ENCODE measurements at regions not wholly inside any gene's neighbourhood (a gene's known extent, or its start where the extent isn't known, plus 50 kb on each side); places are given as distances from the start of the nearest gene placed in this dataset.
A peak's percentile ranks its signal among the peaks of the same experiment; 100 is the strongest.

GRCh38 chr6:139637766-139638165, 263.3 kb upstream of the CITED2 start:
- H3K9me3 Mint-ChIP-seq (ENCODE audit: unreplicated experiment) = no peaks in the 10 kb centered on the region
- H3K27ac Mint-ChIP-seq (ENCODE audit: low read depth, unreplicated experiment) = no peak overlapping the region
- no TSS peak for BruUV-seq (replicated peaks)
- intact Hi-C loops (cut with micrococcal nuclease) = no loop called here
- H3K36me3 Mint-ChIP-seq (ENCODE audit: insufficient read depth, unreplicated experiment) = no peaks in the 10 kb centered on the region
- H3K27me3 Mint-ChIP-seq (ENCODE audit: insufficient read depth, unreplicated experiment) = no peaks in the 10 kb centered on the region
- no peaks in the 10 kb centered on the region for H3K4me1 Mint-ChIP-seq (ENCODE audit: insufficient read depth, unreplicated experiment)
- TF ChIP-seq, protein P1, sequence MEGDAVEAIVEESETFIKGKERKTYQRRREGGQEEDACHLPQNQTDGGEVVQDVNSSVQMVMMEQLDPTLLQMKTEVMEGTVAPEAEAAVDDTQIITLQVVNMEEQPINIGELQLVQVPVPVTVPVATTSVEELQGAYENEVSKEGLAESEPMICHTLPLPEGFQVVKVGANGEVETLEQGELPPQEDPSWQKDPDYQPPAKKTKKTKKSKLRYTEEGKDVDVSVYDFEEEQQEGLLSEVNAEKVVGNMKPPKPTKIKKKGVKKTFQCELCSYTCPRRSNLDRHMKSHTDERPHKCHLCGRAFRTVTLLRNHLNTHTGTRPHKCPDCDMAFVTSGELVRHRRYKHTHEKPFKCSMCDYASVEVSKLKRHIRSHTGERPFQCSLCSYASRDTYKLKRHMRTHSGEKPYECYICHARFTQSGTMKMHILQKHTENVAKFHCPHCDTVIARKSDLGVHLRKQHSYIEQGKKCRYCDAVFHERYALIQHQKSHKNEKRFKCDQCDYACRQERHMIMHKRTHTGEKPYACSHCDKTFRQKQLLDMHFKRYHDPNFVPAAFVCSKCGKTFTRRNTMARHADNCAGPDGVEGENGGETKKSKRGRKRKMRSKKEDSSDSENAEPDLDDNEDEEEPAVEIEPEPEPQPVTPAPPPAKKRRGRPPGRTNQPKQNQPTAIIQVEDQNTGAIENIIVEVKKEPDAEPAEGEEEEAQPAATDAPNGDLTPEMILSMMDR (IDR thresholded peaks at IDR 0.05; ENCODE audit: unreplicated experiment) = no peak
- no peak overlapping the region for H3K4me3 Mint-ChIP-seq (ENCODE audit: unreplicated experiment)
- DNase-seq (ENCODE audit: unreplicated experiment) = no peak
- ChIA-PET POLR2A (no interaction called here), CTCF (interaction anchor here (0.6 kb wide), 1 partner anchor 14 kb away, joined by 3 read pairs; no protein-coding TSS in a partner anchor)

DNA sequence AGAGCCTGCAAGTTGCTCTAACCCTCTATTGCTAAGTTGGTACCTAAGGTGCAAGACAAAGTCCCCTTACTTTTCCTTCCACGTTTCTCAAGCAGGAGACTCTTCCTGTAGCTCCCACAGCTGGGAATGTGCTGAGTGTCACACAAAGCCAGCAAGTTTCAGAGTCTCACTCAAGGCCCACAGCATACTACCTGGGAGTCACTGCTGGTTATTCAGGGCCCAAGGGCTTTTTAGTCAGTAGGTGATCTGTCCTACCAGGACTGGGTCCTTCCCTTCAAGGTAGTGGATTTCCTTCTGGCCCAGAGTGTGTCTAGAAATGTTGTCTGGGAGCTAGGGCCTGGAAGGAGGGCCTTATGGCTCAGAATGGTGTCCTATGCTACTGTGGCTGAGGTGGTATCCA, 261.9 kb upstream of the CITED2 start:
- ChIA-PET CTCF (no interaction called here), POLR2A (interaction anchor here (0.7 to 1.0 kb wide), 2 partner anchors 185 to 263 kb away, joined by 3 read pairs; no protein-coding TSS in a partner anchor)
- no peak overlapping the region for H3K27ac Mint-ChIP-seq (ENCODE audit: low read depth, unreplicated experiment)
- H3K4me1 Mint-ChIP-seq (ENCODE audit: insufficient read depth, unreplicated experiment) = no peaks in the 10 kb centered on the region
- TF ChIP-seq, protein P1 (IDR thresholded peaks at IDR 0.05; ENCODE audit: unreplicated experiment) = no peak
- H3K9me3 Mint-ChIP-seq (ENCODE audit: unreplicated experiment) = no peaks in the 10 kb centered on the region
- intact Hi-C loops (cut with micrococcal nuclease) = no loop called here
- H3K27me3 Mint-ChIP-seq (ENCODE audit: insufficient read depth, unreplicated experiment) = no peaks in the 10 kb centered on the region
- DNase-seq (ENCODE audit: unreplicated experiment) = no peak
- no peaks in the 10 kb centered on the region for H3K36me3 Mint-ChIP-seq (ENCODE audit: insufficient read depth, unreplicated experiment)
- no peak overlapping the region for H3K4me3 Mint-ChIP-seq (ENCODE audit: unreplicated experiment)
- BruUV-seq (replicated peaks) = no TSS peak

GRCh38 chr6:139635401-139636130, 261.1 kb upstream of the CITED2 start:
- TF ChIP-seq, protein P1 (IDR thresholded peaks at IDR 0.05; ENCODE audit: unreplicated experiment) = no peak
- H3K27me3 Mint-ChIP-seq (ENCODE audit: insufficient read depth, unreplicated experiment) = no peaks in the 10 kb centered on the region
- intact Hi-C loops (cut with micrococcal nuclease) = no loop called here
- no TSS peak for BruUV-seq (replicated peaks)
- H3K4me3 Mint-ChIP-seq (ENCODE audit: unreplicated experiment) = no peak overlapping the region
- H3K36me3 Mint-ChIP-seq (ENCODE audit: insufficient read depth, unreplicated experiment) = no peaks in the 10 kb centered on the region
- CTCF ChIA-PET = interaction anchor here (0.6 kb wide), 1 partner anchor 125 kb away, joined by 3 read pairs; no protein-coding TSS in a partner anchor
- POLR2A ChIA-PET = interaction anchor here (0.6 to 1.4 kb wide), 6 partner anchors 51 to 762 kb away, joined by 3 to 10 read pairs (median 3); partner anchors contain the start of gene CITED2
- no peaks in the 10 kb centered on the region for H3K4me1 Mint-ChIP-seq (ENCODE audit: insufficient read depth, unreplicated experiment)
- no peaks in the 10 kb centered on the region for H3K9me3 Mint-ChIP-seq (ENCODE audit: unreplicated experiment)
- no peak overlapping the region for H3K27ac Mint-ChIP-seq (ENCODE audit: low read depth, unreplicated experiment)
- peak; percentile 26 for DNase-seq (ENCODE audit: unreplicated experiment)

- ChIA-PET POLR2A (interaction anchor here (0.7 to 1.6 kb wide), 2 partner anchors 10 to 24 kb away, joined by 3 to 5 read pairs; no protein-coding TSS in a partner anchor), CTCF (no interaction called here)
- TF ChIP-seq, protein P1 (IDR thresholded peaks at IDR 0.05; ENCODE audit: unreplicated experiment) = no peak
- Mint-ChIP-seq H3K27me3 (ENCODE audit: insufficient read depth, unreplicated experiment) (no peaks in the 10 kb centered on the region), H3K9me3 (ENCODE audit: unreplicated experiment) (no peaks in the 10 kb centered on the region), H3K4me3 (ENCODE audit: unreplicated experiment) (no peak overlapping the region), H3K4me1 (ENCODE audit: insufficient read depth, unreplicated experiment) (no peaks in the 10 kb centered on the region), H3K27ac (ENCODE audit: low read depth, unreplicated experiment) (no peak overlapping the region), H3K36me3 (ENCODE audit: insufficient read depth, unreplicated experiment) (no peaks in the 10 kb centered on the region)
- intact Hi-C loops (cut with micrococcal nuclease) = no loop called here
- no TSS peak for BruUV-seq (replicated peaks)
- no peak for DNase-seq (ENCODE audit: unreplicated experiment)
These were observed 258.4 kb upstream of the CITED2 start for GRCh38 chr6:139632840-139633239.

Data from MCF 10A (cell line).